IMR-90 (cell line): ENCODE measurements at regions not wholly inside any gene's neighbourhood (a gene's known extent, or its start where the extent isn't known, plus 50 kb on each side); places are given as distances from the start of the nearest gene placed in this dataset.

ENCODE experiments used
- ATAC-seq: fragments of 200-7000 bp; cut with Tn5 transposase; 2 replicates; pipeline ENCODE4 v1.9.1; 2020; ENCODE audit warnings: low read depth, mild to moderate bottlenecking, moderate library complexity
- BruUV-seq: library from RNA; stranded (reverse); fragments of 400-500 nt; replicated peaks from 2 replicates; lab custom pipeline; 2021; lab: Mats Ljungman, UMichigan
- CTCF ChIA-PET: fragments of 300-600 bp; formaldehyde crosslinking; extraction: SDS; loops from one replicate; lab custom pipeline; 2021; ENCODE audit warnings: antibody characterized with exemption; lab: Yijun Ruan, JAX
- POLR2A ChIA-PET: fragments of 300-600 bp; sonication (Branson Sonifier 250); formaldehyde crosslinking; loops from one replicate; lab custom pipeline; 2022; ENCODE audit warnings: antibody characterized with exemption; ENCODE audit not compliant: unreplicated experiment; lab: Charles Lee
- DNase-seq: peaks from one replicate; pipeline ENCODE4 v3.0.0; 2013
- H2AFZ ChIP-seq: replicated peaks from 2 replicates; pipeline ENCODE3; 2013; ENCODE audit warnings: low read length, mild to moderate bottlenecking; ENCODE audit not compliant: poor library complexity
- H2AK5ac ChIP-seq: 2 replicates; pipeline ENCODE4 v1.6.1; 2013; ENCODE audit warnings: low read depth, low read length, inconsistent platforms
- H2AK9ac ChIP-seq: replicated peaks from 2 replicates; pipeline ENCODE3; 2013; ENCODE audit warnings: mild to moderate bottlenecking, low read depth, low read length, moderate library complexity; ENCODE audit not compliant: poor library complexity
- H2BK120ac ChIP-seq: 2 replicates; pipeline ENCODE4 v1.6.1; 2013; ENCODE audit warnings: low read depth, low read length, inconsistent platforms
- H2BK15ac ChIP-seq: 3 replicates; pipeline ENCODE4 v1.6.1; 2013; ENCODE audit warnings: low read depth, low read length, inconsistent platforms
- H2BK20ac ChIP-seq: 2 replicates; pipeline ENCODE4 v1.6.1; 2013; ENCODE audit warnings: low read depth, mild to moderate bottlenecking, inconsistent platforms, low read length, moderate library complexity
- H2BK5ac ChIP-seq: 2 replicates; pipeline ENCODE4 v1.6.1; 2013; ENCODE audit warnings: mild to moderate bottlenecking, low read depth, low read length, inconsistent platforms; ENCODE audit not compliant: poor library complexity, severe bottlenecking
- H3K14ac ChIP-seq: replicated peaks from 2 replicates; pipeline ENCODE4 v1.6.1; 2013; ENCODE audit warnings: low read depth, low read length, inconsistent platforms
- H3K18ac ChIP-seq: 2 replicates; pipeline ENCODE4 v1.6.1; 2013; ENCODE audit warnings: low read depth, low read length, control low read depth
- H3K23ac ChIP-seq: 2 replicates; pipeline ENCODE4 v1.6.1; 2013; ENCODE audit warnings: low read depth, low read length, inconsistent platforms
- H3K27ac ChIP-seq: 2 replicates; pipeline ENCODE4 v1.5.1; 2013; ENCODE audit warnings: mild to moderate bottlenecking, control low read depth, low read length; ENCODE audit not compliant: insufficient read depth
- H3K27me3 ChIP-seq: 2 replicates; pipeline ENCODE4 v1.6.1; 2013; ENCODE audit warnings: low read length; ENCODE audit not compliant: control insufficient read depth, insufficient read depth
- H3K36me3 ChIP-seq: 2 replicates; pipeline ENCODE4 v1.6.1; 2013; ENCODE audit warnings: low read length, mixed read lengths; ENCODE audit not compliant: control insufficient read depth, insufficient read depth
- H3K4ac ChIP-seq: 2 replicates; pipeline ENCODE4 v1.6.1; 2013; ENCODE audit warnings: low read depth, low read length, inconsistent platforms
- H3K4me1 ChIP-seq: 2 replicates; pipeline ENCODE4 v1.6.1; 2013; ENCODE audit warnings: low read length, mixed read lengths; ENCODE audit not compliant: control insufficient read depth, insufficient read depth
- H3K4me2 ChIP-seq: 2 replicates; pipeline ENCODE4 v1.6.1; 2013; ENCODE audit warnings: low read depth, mild to moderate bottlenecking, control low read depth, low read length, moderate library complexity
- H3K4me3 ChIP-seq: 2 replicates; pipeline ENCODE4 v1.5.1; 2013; ENCODE audit warnings: low read depth, mild to moderate bottlenecking, control low read depth, low read length, moderate library complexity; ENCODE audit not compliant: insufficient read depth
- H3K56ac ChIP-seq: 2 replicates; pipeline ENCODE4 v1.6.1; 2013; ENCODE audit warnings: low read length, inconsistent platforms; ENCODE audit not compliant: insufficient read depth; ENCODE audit errors: extremely low read depth
- H3K79me1 ChIP-seq, 2 experiments: 2 replicates each; pipeline ENCODE4 v1.6.1; 2013; ENCODE audit warnings: low read length in 2 of 2, inconsistent platforms in 1 of 2, low read depth in 1 of 2
- H3K9ac ChIP-seq: 2 replicates; pipeline ENCODE4 v1.6.1; 2013; ENCODE audit warnings: low read depth, low read length, control low read depth
- H3K9me1 ChIP-seq: 2 replicates; pipeline ENCODE4 v1.6.1; 2013; ENCODE audit warnings: low read length, inconsistent platforms; ENCODE audit not compliant: insufficient read depth
- H3K9me3 ChIP-seq: 2 replicates; pipeline ENCODE4 v1.6.1; 2013; ENCODE audit warnings: low read length; ENCODE audit not compliant: control insufficient read depth, insufficient read depth
- H4K20me1 ChIP-seq: 2 replicates; pipeline ENCODE4 v1.6.1; 2013; ENCODE audit warnings: low read length, inconsistent platforms; ENCODE audit not compliant: insufficient read depth
- H4K5ac ChIP-seq: 2 replicates; pipeline ENCODE4 v1.6.1; 2013; ENCODE audit warnings: mild to moderate bottlenecking, low read depth, low read length, control low read depth
- H4K8ac ChIP-seq, 2 experiments: 2 replicates each; pipeline ENCODE4 v1.6.1; 2013; ENCODE audit warnings: low read depth in 2 of 2, low read length in 2 of 2, control low read depth in 1 of 2, inconsistent platforms in 1 of 2
- H4K91ac ChIP-seq: 2 replicates; pipeline ENCODE4 v1.6.1; 2013; ENCODE audit warnings: low read depth, low read length, inconsistent platforms; ENCODE audit not compliant: insufficient read depth
- MAFK ChIP-seq: IDR thresholded peaks from 2 replicates; pipeline ENCODE4 v1.6.1; 2012; ENCODE audit warnings: low read depth, low read length, improper control_type of control experiment
- NFE2L2 ChIP-seq: fragments of 150-350 bp; IDR thresholded peaks from 2 replicates; pipeline ENCODE4 v1.6.1; 2016; ENCODE audit warnings: low read depth, mild to moderate bottlenecking, low read length
- POLR2A ChIP-seq: IDR thresholded peaks from 2 replicates; pipeline ENCODE4 v1.6.1; 2012; ENCODE audit warnings: mild to moderate bottlenecking, low read depth, low read length
- RAD21 ChIP-seq: IDR thresholded peaks from 2 replicates; pipeline ENCODE4 v1.6.1; 2012; ENCODE audit warnings: low read length, improper control_type of control experiment
- RFX5 ChIP-seq: IDR thresholded peaks from 2 replicates; pipeline ENCODE4 v1.8.0; 2012; ENCODE audit warnings: low read depth, mild to moderate bottlenecking, low read length, moderate library complexity
- SMC3 ChIP-seq: fragments of 150-350 bp; IDR thresholded peaks from 2 replicates; pipeline ENCODE4 v1.6.1; 2016; ENCODE audit warnings: low read depth, mild to moderate bottlenecking, antibody characterized with exemption, low read length, moderate library complexity
- WGBS, 2 experiments: methylation state at CpG; one replicate each; pipeline versions ENCODE4 v1.1.5 to v1.1.7; 2013; ENCODE audit warnings: missing lambda C conversion rate in 2 of 2; ENCODE audit not compliant: insufficient read length in 1 of 2; ENCODE audit errors: extremely low coverage in 2 of 2; 5-methylcytosine and 5-hydroxymethylcytosine counted together
- dilution Hi-C: fragments of 300-500 bp; cut with HindIII; formaldehyde crosslinking; loops from one replicate; pipeline ENCODE4 v1.14.3; 2018; ENCODE audit warnings: low sequenced_read_pairs; ENCODE audit not compliant: unreplicated experiment
- in situ Hi-C: fragments of 300-500 bp; cut with MboI; formaldehyde crosslinking; loops from 3 replicates; pipeline ENCODE4 v1.14.3; 2019; ENCODE audit warnings: low sequenced_read_pairs, inconsistent platforms, mixed read lengths
- intact Hi-C: fragments of 100-400 bp; cut with micrococcal nuclease; formaldehyde crosslinking; loops from 2 replicates; pipeline ENCODE4 v1.10.0; 2022
- TF ChIP-seq, protein P1 (sequence below): fragments of 150-350 bp; IDR thresholded peaks from 2 replicates; pipeline ENCODE4 v1.6.1; 2017; ENCODE audit warnings: mild to moderate bottlenecking, antibody characterized with exemption, low read length, low read depth
- TF ChIP-seq, protein P2 (sequence below): conservative IDR thresholded peaks from 2 replicates; pipeline ENCODE4 v1.5.1; 2012; ENCODE audit warnings: mild to moderate bottlenecking, low read depth, low read length, improper control_type of control experiment

DNA sequence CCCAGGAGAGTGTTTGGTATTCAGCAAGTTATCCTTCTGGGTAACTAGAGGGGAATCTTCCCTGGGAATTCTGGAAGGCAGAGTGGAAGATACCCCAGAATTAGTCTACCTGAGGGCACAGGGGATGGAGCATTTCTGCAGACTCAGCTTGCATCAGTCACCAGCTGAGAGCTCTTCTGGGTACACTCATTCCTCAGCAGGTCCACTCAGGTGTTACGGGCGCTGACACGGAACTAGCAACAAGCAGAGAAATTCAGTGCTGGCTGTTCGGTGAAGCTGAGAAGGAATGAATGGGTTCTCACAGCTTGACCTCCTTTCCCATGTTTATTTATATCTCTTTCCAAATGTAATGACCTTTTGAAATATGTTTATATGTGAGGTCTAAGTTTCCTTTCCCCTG is 106.0 kb upstream of the PNPLA4 start:
- dilution Hi-C loops, result no loop called here

More for the DNA sequence above, 106.0 kb upstream of the PNPLA4 start:
- H2AK5ac ChIP-seq, result no peak overlapping the region
- ATAC-seq (no peak), DNase-seq (no peak)
- no TSS peak for BruUV-seq
- ChIA-PET CTCF (no interaction called here), POLR2A (no interaction called here)
- no peak overlapping the region for H2BK120ac ChIP-seq
- no peak overlapping the region for H3K9ac ChIP-seq
- no peaks in the 10 kb centered on the region for H3K36me3 ChIP-seq
- no peak overlapping the region for H3K27ac ChIP-seq
- H3K27me3 ChIP-seq, result no peaks in the 10 kb centered on the region
- no peak overlapping the region for H2BK5ac ChIP-seq
- no peak overlapping the region for H3K14ac ChIP-seq
- no peak overlapping the region for H2AK9ac ChIP-seq
- no peaks in the 10 kb centered on the region for H3K79me1 ChIP-seq
- no peak overlapping the region for H4K5ac ChIP-seq
- H3K9me1 ChIP-seq, result no peaks in the 10 kb centered on the region
- H3K4me2 ChIP-seq, result no peak overlapping the region
- no peak overlapping the region for H4K8ac ChIP-seq
- H3K4me1 ChIP-seq, result no peaks in the 10 kb centered on the region
- TF ChIP-seq MAFK, result no peak
- no peak for TF ChIP-seq POLR2A
- TF ChIP-seq RFX5, result no peak
- TF ChIP-seq SMC3, result no peak
- no peak for TF ChIP-seq RAD21
- TF ChIP-seq NFE2L2, result no peak
- TF ChIP-seq, protein P1, sequence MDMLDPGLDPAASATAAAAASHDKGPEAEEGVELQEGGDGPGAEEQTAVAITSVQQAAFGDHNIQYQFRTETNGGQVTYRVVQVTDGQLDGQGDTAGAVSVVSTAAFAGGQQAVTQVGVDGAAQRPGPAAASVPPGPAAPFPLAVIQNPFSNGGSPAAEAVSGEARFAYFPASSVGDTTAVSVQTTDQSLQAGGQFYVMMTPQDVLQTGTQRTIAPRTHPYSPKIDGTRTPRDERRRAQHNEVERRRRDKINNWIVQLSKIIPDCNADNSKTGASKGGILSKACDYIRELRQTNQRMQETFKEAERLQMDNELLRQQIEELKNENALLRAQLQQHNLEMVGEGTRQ, result no peak
- TF ChIP-seq, protein P2, sequence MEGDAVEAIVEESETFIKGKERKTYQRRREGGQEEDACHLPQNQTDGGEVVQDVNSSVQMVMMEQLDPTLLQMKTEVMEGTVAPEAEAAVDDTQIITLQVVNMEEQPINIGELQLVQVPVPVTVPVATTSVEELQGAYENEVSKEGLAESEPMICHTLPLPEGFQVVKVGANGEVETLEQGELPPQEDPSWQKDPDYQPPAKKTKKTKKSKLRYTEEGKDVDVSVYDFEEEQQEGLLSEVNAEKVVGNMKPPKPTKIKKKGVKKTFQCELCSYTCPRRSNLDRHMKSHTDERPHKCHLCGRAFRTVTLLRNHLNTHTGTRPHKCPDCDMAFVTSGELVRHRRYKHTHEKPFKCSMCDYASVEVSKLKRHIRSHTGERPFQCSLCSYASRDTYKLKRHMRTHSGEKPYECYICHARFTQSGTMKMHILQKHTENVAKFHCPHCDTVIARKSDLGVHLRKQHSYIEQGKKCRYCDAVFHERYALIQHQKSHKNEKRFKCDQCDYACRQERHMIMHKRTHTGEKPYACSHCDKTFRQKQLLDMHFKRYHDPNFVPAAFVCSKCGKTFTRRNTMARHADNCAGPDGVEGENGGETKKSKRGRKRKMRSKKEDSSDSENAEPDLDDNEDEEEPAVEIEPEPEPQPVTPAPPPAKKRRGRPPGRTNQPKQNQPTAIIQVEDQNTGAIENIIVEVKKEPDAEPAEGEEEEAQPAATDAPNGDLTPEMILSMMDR, result no peak
- H2AFZ ChIP-seq, result no peak overlapping the region
- H4K20me1 ChIP-seq, result no peaks in the 10 kb centered on the region
- no peak overlapping the region for H3K56ac ChIP-seq
- WGBS, 2 experiments, result no CpG with 5 or more reads among the region's 4 CpGs
- no peak overlapping the region for H2BK15ac ChIP-seq
- H3K9me3 ChIP-seq, result peaks cover 3% of the 10 kb centered on the region; the same call in 1 of the 2 replicates
- no peak overlapping the region for H3K23ac ChIP-seq
- no peak overlapping the region for H4K91ac ChIP-seq
- no peak overlapping the region for H3K4ac ChIP-seq
- no peak overlapping the region for H3K4me3 ChIP-seq
- no peak overlapping the region for H3K18ac ChIP-seq
- no peak overlapping the region for H2BK20ac ChIP-seq
- in situ Hi-C loops, result no loop called here
- intact Hi-C loops, result no loop called here
